AML-193 (cell line): ENCODE measurements at regions not wholly inside any gene's neighbourhood (a gene's known extent, or its start where the extent isn't known, plus 50 kb on each side); places are given as distances from the start of the nearest gene placed in this dataset.

Experiments used
- DNase-seq, 2 experiments: peaks; one replicate each; lab custom pipeline; 2025; lab: John Stamatoyannopoulos, UW

- DNase-seq: no peak
These were observed 155.8 kb upstream of the GADL1 start for GRCh38 chr3:31050296-31050695.

DNA sequence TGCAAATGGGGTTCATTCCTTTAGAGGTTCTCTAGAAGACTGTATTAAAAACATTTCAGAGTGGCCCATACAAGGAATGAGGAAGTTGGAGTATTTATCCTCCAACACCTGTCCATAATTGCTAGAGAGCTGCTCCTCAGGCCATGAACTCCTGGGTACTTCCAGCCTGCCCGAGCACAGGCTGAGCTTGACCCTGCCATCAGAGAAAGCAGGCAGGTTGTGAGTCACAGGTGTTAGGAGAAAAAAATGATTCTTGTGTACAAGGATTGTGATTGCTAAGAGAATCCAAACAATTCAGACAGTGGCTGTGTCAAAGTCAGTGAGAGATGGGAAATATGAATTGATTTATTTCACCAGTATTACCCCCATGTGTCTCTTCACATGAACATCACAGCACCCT is 156.8 kb upstream of the GADL1 start:
- DNase-seq: no peak

DNA sequence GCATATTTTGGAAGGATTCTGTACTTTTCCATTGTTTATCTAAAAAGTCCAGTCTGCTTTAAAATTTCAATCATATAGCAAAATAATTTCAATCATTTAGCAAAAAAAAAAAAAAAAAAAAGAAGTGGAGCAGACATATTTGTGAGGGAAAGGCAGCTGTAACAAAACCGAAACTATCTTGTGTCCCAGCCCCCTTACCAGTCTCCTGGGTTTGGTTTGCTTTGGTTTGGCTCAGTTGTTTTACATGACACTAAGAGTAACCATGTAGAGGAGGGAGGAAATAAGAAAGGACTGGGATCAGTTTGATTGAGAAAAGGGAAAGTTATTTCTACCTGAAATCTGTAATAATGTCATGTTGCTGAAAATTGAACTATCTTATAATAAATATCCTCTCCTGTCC is 158.8 kb upstream of the GADL1 start:
- no peak for DNase-seq

- DNase-seq: no peak
These were observed 159.6 kb upstream of the GADL1 start for GRCh38 chr3:31054032-31054431.

DNA sequence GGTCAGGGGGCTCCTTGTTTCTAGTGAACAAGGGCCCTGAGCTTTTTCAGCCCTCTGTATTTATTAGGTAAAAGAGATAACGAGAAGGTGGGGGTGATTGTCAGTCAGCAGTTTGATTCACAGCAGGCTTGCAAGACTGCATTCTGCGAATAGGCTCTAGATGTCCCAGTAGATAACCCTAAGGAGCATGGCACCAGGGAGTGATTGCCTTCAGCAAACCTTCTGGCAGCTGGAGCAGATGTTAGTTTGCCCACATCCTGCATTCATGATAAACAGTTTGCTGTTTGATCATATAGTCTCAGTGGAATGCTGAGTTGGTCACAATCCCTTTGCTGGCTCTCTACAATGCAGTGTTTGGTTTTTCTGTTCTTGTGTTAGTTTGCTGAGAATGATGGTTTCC is 161.3 kb upstream of the GADL1 start:
- no peak for DNase-seq

DNA sequence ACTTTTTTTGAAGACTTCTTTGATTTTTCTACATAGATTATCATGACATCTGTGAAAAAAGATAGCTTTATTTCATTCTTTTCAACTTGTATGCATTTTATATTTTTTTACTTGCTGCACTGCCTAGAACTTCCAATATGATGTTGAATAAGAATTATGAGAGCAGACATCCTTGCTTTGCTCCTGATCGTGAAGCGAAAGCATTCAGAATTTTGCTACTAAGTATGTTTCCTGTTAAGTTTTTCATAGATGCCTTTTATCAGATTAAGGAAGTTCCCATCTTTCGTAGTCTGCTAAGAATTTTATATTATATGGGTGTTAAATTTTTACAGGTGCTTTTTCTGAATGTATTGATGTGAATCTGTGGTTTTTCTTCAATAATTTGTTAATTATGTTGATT is 163.4 kb upstream of the GADL1 start:
- no peak for DNase-seq

GRCh38 chr3:31064021-31064420 is 169.6 kb upstream of the GADL1 start:
- no peak for DNase-seq

DNA sequence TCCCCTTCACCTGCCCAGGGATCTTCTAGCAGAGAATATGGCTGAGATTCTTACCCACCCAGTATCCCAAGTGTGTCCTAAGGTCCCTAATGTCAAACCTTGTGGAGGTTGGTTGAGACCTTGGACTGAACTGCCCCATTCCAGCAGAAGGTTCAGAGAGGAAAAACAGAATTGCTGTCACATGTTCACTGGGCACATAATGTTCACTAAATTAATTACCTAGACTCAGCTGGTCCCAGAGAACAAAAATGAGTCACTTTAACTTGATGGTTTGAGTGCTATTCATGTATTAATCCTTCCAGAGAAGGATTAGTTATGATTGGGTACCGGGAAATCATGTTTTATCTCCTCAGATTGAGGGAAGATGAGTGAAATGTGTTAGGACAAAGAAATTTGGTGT is 171.3 kb upstream of the GADL1 start:
- DNase-seq: no peak

DNA sequence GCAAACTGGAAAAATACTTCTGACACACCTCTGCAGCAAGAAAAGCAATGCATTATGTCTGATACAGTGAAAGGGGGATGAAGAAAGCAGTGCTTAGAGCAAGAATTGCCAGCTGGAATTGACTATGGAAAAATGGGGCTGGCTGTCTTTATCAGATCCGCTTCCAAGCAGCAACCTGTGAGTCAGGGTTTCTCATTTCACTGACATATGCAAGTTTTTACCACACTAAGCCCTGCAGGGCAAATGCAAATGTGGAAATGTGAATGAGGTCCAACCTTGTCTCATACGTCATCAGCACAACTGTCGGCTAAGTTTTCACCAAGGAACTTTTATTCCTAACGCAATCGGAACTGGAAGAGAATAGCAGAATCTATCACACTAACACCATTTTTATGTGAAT is 172.5 kb upstream of the GADL1 start:
- no peak for DNase-seq

- DNase-seq: no peak
These were observed 181.0 kb upstream of the GADL1 start for GRCh38 chr3:31075471-31075870.

DNA sequence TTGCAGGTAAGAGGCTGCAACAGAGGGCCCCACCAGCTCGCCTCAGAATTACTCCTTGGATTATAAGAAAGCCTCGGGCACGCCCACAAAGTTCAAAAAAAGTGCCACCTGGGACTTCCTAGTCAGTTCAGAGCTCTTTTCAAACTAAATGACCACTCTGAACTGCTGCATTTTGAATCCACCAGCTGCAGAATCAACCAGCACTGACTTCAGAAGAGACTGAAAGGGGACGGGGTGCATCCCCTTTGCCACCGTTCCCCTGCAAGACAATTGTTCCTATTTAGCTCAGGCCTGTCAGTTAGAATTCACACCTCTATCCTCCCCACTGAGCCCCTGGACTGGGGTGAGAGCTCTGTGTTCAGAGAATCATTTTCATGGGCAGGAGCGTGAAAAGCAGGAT is 181.4 kb upstream of the GADL1 start:
- no peak for DNase-seq

GRCh38 chr3:31077021-31077601 is 182.7 kb upstream of the GADL1 start:
- no peak for DNase-seq

DNA sequence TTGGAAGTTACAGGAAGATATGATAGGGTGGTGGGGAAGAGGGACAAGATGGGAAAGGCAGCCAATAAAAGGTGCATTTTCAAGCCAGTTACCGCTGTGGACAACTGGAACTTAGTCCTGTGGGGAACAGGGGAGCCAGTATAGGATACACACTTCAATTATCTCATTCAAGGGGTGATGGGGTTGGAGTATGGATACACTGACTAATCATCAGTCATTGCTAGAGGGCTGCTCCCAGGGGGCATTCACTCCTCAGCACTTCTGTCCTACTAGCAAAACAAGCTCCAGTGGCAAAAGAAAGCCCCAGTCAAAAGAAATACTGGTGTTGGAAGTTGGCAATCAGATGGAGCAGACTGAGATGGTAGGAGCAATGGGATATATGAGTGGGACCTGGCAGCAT is 183.4 kb upstream of the GADL1 start:
- no peak for DNase-seq

GRCh38 chr3:31079689-31080088 is 185.2 kb upstream of the GADL1 start:
- DNase-seq: no peak

DNA sequence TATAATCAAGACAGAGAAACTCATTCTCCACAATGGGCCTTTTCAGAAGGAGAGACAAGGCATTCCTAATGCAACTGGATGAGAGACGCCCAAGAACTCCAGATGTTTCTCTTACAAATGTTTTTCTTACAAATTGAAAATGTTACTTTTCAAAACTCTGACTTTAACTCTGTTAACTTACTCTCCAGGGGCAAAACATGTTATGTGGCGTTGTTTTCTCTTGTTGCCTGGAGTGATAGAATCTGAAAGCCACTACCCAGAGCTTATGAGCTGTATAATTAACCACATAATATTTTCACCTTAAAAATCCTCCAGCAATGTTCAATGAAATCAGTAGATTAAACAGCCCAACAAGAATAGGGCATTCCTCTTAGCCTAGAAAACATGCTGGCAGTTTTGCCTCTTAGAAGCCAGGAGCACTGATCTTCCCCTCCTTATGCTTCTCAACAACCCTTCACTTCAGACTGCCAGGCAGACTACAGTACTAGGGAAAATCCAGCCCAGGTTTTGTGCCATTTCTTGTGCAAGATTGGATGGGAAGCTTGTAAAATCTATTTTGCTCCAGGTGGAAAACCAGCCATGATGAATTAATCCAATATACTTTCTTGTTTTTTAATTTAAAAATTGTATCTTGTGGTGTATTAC is 186.7 kb upstream of the GADL1 start:
- no peak for DNase-seq

DNA sequence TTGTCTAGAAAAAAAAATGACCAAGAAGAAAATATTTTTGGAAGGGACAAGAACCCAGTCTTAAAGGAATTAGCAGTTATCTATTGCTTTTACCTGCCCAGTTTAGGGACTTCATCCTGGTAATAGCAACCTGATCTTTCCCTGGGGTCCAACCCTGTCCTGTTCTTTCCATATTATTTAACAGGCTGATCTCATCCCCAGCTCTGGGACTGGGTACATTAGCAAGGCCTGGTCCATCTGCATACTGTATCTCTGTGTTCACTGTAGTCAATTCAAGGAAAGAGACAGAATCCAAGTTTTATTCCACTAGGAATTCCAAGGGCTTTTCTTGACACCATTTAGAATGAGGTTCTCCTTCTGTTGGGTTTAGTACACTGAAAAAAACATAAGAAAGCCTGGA is 191.7 kb upstream of the GADL1 start:
- DNase-seq: no peak

DNA sequence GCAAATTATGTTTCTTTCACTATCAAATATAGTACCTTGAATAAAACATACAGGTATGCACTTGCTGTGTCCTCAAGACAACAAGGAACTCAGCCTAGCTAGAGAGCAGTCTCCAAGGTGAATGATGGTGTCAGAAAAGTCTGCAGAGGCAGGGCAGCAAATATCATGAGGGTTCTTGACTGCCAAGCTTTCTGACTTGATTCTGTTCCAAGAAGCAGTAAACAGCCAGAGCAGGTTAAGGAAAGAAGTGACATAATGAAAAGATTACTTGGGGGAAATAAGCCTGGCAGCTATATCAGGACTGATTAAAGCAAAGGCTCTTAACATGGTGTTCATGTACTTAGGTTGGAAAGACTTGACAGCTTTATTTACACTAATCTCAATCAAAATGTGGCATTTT is 192.2 kb upstream of the GADL1 start:
- no peak for DNase-seq

DNA sequence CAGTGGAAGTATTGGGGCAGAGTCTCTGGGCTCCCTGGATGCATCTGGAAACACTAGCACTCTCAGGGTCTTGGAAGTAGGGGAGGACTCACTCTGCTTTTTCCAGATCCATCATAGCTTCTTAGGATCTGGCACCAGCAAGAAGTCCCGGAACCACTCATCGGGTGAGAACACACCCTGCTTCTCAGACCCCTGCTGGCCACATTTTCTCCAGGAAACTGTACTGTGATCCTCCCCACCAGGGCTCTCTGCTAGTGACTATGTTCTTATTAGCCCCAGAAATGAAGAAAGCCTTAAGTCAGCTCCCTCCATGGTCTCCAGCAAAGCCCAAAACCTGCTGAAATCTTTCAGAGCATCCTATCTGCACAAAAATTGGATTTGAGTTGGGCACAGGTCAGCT is 197.3 kb upstream of the GADL1 start:
- DNase-seq: no peak

GRCh38 chr3:31092748-31093589 is 198.5 kb upstream of the GADL1 start:
- no peak for DNase-seq

- no peak for DNase-seq
These were observed 199.1 kb upstream of the GADL1 start for GRCh38 chr3:31093606-31094005.

GRCh38 chr3:31094048-31094447 is 199.6 kb upstream of the GADL1 start:
- DNase-seq: no peak

DNA sequence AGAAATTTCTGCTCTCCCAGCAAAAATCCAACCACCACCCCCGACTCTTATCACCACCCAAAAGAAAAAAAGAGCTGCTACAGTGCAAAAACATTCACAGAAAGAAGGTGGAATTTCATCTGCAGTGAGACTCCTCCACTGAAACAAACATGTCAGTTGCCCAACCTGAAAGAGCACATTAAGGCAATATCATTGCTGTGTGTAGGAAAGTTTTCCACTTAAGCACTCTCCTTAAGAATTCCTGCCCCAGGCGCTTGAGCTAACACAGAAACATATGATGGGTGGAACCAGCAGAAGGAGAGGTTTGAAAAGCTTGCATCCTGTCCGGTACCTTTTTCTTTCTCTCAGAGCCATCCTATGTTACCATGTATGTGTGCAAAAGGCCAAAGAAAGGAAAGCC is 200.8 kb upstream of the GADL1 start:
- no peak for DNase-seq

- DNase-seq: no peak
These were observed 202.4 kb upstream of the GADL1 start for GRCh38 chr3:31096661-31097395.
